GM13976 (cell line): ENCODE measurements at regions not wholly inside any gene's neighbourhood (a gene's known extent, or its start where the extent isn't known, plus 50 kb on each side); places are given as distances from the start of the nearest gene placed in this dataset.

ENCODE experiments used
- DNase-seq: peaks from one replicate; pipeline ENCODE4 v3.0.0; 2012; ENCODE audit warnings: low spot score
- in situ Hi-C: fragments of 300-500 bp; cut with MboI; formaldehyde crosslinking; loops from one replicate; pipeline ENCODE4 v1.12.0; 2022; ENCODE audit warnings: low sequenced_read_pairs, mixed read lengths, inconsistent platforms; ENCODE audit not compliant: unreplicated experiment
- TF ChIP-seq, protein P1 (sequence below): IDR thresholded peaks from 2 replicates; pipeline ENCODE4 v1.5.1; 2012; ENCODE audit warnings: borderline replicate concordance, mild to moderate bottlenecking; ENCODE audit not compliant: insufficient read depth; ENCODE audit errors: extremely low read depth, missing control alignments, control extremely low read depth

DNA sequence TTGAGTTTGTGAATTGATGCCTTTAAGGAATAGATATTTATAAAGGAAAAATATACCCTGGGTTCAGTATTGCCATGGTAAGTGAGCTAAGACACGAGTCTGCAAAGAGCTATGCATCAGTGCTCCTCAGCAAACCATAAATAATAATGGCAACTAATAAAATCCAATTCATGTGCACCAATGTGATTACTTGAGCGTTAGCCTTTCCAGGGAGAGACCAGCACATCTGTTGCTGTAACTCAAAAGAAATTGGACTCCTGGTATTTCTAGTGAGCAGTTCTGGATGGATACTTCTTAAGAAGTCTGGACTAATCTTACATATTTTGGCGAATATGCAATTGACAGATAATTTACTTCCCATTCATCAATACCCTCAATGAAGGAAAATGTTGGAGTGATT lies 373.3 kb downstream of the ARHGEF28 start:
- in situ Hi-C loops, result no loop called here
- TF ChIP-seq, protein P1, sequence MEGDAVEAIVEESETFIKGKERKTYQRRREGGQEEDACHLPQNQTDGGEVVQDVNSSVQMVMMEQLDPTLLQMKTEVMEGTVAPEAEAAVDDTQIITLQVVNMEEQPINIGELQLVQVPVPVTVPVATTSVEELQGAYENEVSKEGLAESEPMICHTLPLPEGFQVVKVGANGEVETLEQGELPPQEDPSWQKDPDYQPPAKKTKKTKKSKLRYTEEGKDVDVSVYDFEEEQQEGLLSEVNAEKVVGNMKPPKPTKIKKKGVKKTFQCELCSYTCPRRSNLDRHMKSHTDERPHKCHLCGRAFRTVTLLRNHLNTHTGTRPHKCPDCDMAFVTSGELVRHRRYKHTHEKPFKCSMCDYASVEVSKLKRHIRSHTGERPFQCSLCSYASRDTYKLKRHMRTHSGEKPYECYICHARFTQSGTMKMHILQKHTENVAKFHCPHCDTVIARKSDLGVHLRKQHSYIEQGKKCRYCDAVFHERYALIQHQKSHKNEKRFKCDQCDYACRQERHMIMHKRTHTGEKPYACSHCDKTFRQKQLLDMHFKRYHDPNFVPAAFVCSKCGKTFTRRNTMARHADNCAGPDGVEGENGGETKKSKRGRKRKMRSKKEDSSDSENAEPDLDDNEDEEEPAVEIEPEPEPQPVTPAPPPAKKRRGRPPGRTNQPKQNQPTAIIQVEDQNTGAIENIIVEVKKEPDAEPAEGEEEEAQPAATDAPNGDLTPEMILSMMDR, result no peak
- DNase-seq, result no peak

DNA sequence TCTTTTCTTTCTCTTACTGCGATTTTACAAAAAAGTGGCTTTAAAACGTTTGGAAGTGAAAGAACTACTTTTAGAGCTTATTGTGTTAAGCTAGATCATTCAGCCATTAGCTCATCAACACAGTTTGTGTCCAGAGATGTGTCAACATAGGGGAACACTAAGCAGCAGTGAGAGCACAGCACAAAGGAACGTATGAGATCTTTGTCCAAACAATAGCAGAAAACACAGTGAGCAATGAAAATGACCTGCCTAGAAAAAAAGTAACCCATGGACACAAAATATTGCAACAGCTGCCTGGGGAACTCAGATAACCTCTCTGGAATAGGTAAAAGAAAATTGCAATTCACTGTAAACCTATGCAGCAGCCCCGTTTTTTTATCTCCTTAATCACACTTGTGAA lies 372.5 kb downstream of the ARHGEF28 start:
- no peak for DNase-seq
- TF ChIP-seq, protein P1, result no peak
- in situ Hi-C loops, result no loop called here

DNA sequence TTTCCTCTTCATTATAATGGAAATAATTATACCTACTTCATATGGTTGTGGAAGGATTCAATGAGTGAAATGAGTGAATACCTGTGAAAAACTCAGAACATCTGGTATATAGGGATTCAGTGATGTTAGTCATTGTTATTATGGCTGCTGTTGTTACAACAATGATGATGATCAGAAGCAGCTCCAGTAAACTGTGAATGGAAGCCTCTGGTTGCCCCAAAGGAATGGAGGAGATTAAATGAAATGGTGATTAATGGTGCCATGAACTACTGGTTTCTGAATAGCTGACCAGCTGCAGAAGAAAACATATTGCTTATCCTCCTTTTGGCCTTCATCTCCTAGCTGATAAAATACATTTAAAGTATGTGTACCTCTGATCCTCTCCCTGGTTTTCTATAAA lies 372.0 kb downstream of the ARHGEF28 start:
- in situ Hi-C loops, result no loop called here
- TF ChIP-seq, protein P1, result no peak
- no peak for DNase-seq

DNA sequence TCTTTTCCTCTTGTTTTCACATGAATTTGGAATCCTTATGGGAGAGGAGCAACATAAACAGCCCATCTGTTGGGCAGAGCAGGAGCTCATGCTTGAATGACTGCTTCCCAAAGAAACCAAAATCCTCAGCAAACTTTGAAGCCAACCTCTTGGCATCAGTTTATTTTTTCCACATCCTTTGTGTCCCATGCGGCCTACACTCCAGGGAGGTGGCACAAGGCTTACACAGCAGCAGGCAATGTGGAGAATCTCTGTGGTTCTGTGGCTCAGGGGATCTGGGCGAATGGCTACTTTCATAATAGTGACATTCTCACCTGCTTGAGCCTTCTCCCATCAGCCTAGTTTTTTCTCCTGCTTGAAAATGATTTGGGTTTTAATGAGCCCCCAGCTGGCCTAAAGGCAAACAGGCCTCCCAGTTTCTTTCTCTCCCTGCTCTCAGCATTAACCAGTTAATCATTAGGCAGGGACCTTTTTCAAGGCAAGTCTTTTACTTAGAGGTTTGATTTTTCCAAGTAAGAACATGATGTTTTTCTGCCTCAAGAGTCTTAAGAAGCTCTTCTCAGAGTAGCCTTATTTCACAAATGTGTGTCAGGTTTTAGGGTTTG lies 370.3 kb downstream of the ARHGEF28 start:
- no peak for DNase-seq
- TF ChIP-seq, protein P1, result no peak
- in situ Hi-C loops, result no loop called here

DNA sequence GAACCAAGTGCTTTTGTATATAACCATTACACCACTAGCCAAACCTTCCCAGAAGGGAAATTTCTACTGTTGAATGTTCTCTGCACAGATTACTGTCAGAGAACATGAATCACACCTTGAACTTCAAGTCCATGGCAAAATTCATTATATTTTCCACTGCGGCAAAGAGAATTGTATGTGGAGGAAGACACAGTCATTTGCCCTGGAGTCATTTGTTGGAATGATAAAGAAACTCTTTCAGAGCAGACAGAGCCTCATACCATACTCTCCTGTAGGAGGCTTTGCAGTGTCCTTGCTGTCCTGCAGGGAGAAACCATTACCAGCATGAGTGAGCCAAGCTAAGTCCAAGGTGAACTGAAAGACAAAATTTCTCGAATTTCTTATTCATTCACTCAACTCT lies 369.0 kb downstream of the ARHGEF28 start:
- in situ Hi-C loops, result no loop called here
- no peak for DNase-seq
- TF ChIP-seq, protein P1, result no peak
